GM12892 (cell line): ENCODE measurements at regions not wholly inside any gene's neighbourhood (a gene's known extent, or its start where the extent isn't known, plus 50 kb on each side); places are given as distances from the start of the nearest gene placed in this dataset.

Experiments used
- POLR2AphosphoS5 ChIP-seq: IDR thresholded peaks from 2 replicates; pipeline ENCODE4 v1.6.1; 2011; ENCODE audit warnings: low read depth, low read length, control low read depth
- TAF1 ChIP-seq: IDR thresholded peaks from 2 replicates; pipeline ENCODE4 v1.6.1; 2011; ENCODE audit warnings: low read depth, mild to moderate bottlenecking, control low read depth, low read length, borderline replicate concordance

DNA sequence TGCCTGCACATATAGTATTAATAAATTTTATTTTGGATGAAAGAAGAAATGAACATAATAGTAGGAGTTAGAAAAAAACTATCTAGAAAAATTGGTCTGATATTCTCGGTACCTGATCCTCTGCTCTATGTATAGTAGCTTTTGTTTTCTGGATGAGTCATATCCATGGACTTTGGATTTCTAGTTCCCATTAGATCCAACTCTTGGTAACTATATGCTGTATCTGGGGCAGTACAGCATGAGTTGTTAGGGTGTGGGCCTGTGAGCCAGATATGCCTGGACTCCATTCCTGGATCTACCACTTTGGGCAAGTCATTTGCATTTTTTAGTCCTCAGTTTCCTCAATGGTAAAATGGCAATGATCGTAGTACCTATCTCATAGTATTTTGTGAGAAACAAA, 372.2 kb upstream of the PKN2 start:
- TF ChIP-seq POLR2AphosphoS5 (no peak), TAF1 (no peak)
